HCT116 (cell line): ENCODE measurements at regions not wholly inside any gene's neighbourhood (a gene's known extent, or its start where the extent isn't known, plus 50 kb on each side); places are given as distances from the start of the nearest gene placed in this dataset.

Experiments
- ATAC-seq: fragments of 200-7000 bp; cut with Tn5 transposase; 2 replicates; pipeline ENCODE4 v1.9.1; 2020; ENCODE audit warnings: mild to moderate bottlenecking, moderate library complexity
- BruUV-seq: library from RNA; stranded (reverse); fragments of 400-500 nt; replicated peaks from 2 replicates; lab custom pipeline; 2021; lab: Mats Ljungman, UMichigan
- CTCF ChIA-PET: fragments of 300-600 bp; sonication (Branson Sonifier 250); formaldehyde crosslinking; loops from one replicate; lab custom pipeline; 2021; ENCODE audit warnings: antibody characterized with exemption; lab: Charles Lee
- POLR2A ChIA-PET: fragments of 300-600, 350-600 bp; sonication (Branson Sonifier 250); formaldehyde crosslinking; loops from one replicate; lab custom pipeline; 2021; ENCODE audit warnings: antibody characterized with exemption; lab: Charles Lee
- RAD21 ChIA-PET, 2 experiments: fragments of 300-600 bp; sonication (Branson Sonifier 250); formaldehyde crosslinking; loops; one replicate each; lab custom pipeline; 2023; ENCODE audit warnings: low total read pairs in 2 of 2; ENCODE audit not compliant: uncharacterized antibody in 2 of 2, unreplicated experiment in 2 of 2, low non-redundant PET in 1 of 2; lab: Charles Lee
- DNase-seq: peaks from one replicate; pipeline ENCODE4 v3.0.0-alpha.2; 2010; ENCODE audit warnings: low read depth, low spot score
- H2AFZ ChIP-seq: fragments of 200-600 bp; shearing (Covaris generic), sonication (generic); 2 replicates; pipeline ENCODE4 v1.6.1; 2017; ENCODE audit warnings: low read depth, mixed run types, mixed read lengths, antibody characterized with exemption, low read length; ENCODE audit not compliant: poor library complexity, severe bottlenecking
- H3K27ac ChIP-seq: 2 replicates; pipeline ENCODE4 v1.5.1; 2012; ENCODE audit warnings: low read depth, low read length
- H3K27me3 ChIP-seq: fragments of 200-600 bp; sonication (generic); 2 replicates; pipeline ENCODE4 v1.6.1; 2016; ENCODE audit warnings: mixed run types, low read length, mixed read lengths; ENCODE audit not compliant: insufficient read depth
- H3K36me3 ChIP-seq, 2 experiments: fragments of 200-500 bp in 1 of 2; fragments of 200-600 bp in 1 of 2; sonication (Bioruptor generic) in 1 of 2; sonication (generic) in 1 of 2; 2 replicates each; pipeline versions ENCODE4 v1.5.1 to v1.6.1; 2014 to 2016; ENCODE audit warnings: low read length in 2 of 2, inconsistent platforms in 1 of 2, mixed read lengths in 1 of 2, mixed run types in 1 of 2; ENCODE audit not compliant: insufficient read depth in 2 of 2, control insufficient read depth in 1 of 2
- H3K4me1 ChIP-seq, 2 experiments: fragments of 200-600 bp in 1 of 2; sonication (generic) in 1 of 2; 2 replicates each; pipeline versions ENCODE4 v1.5.1 to v1.6.1; 2012 to 2017; ENCODE audit warnings: low read length in 2 of 2, inconsistent platforms in 1 of 2, mild to moderate bottlenecking in 1 of 2, mixed read lengths in 1 of 2, mixed run types in 1 of 2, moderate library complexity in 1 of 2; ENCODE audit not compliant: insufficient read depth in 2 of 2, control insufficient read depth in 1 of 2
- H3K4me2 ChIP-seq: fragments of 200-600 bp; sonication (generic); 2 replicates; pipeline ENCODE4 v1.6.1; 2017; ENCODE audit warnings: mixed run types, low read length, mixed read lengths
- H3K4me3 ChIP-seq, 2 experiments: fragments of 200-600 bp in 1 of 2; sonication (generic) in 1 of 2; replicated peaks in 1 of 2; 2 replicates each; pipeline ENCODE4 v1.5.1; 2011 to 2016; ENCODE audit warnings: low read length in 2 of 2, control low read depth in 1 of 2, low read depth in 1 of 2, mild to moderate bottlenecking in 1 of 2, mixed read lengths in 1 of 2, mixed run types in 1 of 2
- H3K79me2 ChIP-seq: fragments of 200-600 bp; sonication (generic); 2 replicates; pipeline ENCODE4 v1.6.1; 2017; ENCODE audit warnings: mild to moderate bottlenecking, mixed run types, low read length, moderate library complexity, mixed read lengths; ENCODE audit not compliant: insufficient read depth
- H3K9ac ChIP-seq: fragments of 200-600 bp; sonication (generic); 2 replicates; pipeline ENCODE4 v1.6.1; 2016; ENCODE audit warnings: low read length, mixed read lengths
- H3K9me2 ChIP-seq: fragments of 200-600 bp; sonication (generic), shearing (Covaris generic); 2 replicates; pipeline ENCODE4 v1.6.1; 2017; ENCODE audit warnings: mixed run types, mild to moderate bottlenecking, moderate library complexity; ENCODE audit not compliant: insufficient read depth
- H3K9me3 ChIP-seq, 2 experiments: fragments of 200-500 bp in 1 of 2; fragments of 200-600 bp in 1 of 2; sonication (Bioruptor generic) in 1 of 2; sonication (generic) in 1 of 2; 2 replicates each; pipeline ENCODE4 v1.6.1; 2014 to 2017; ENCODE audit warnings: low read length in 2 of 2, mixed read lengths in 2 of 2, inconsistent platforms in 1 of 2, low read depth in 1 of 2, mild to moderate bottlenecking in 1 of 2, mixed run types in 1 of 2, moderate library complexity in 1 of 2; ENCODE audit not compliant: control insufficient read depth in 1 of 2, insufficient read depth in 1 of 2
- H4K20me1 ChIP-seq: fragments of 200-600 bp; sonication (generic), shearing (Covaris generic); 2 replicates; pipeline ENCODE4 v1.6.1; 2017; ENCODE audit warnings: mixed run types, mild to moderate bottlenecking, moderate library complexity; ENCODE audit not compliant: insufficient read depth
- ATF3 ChIP-seq: IDR thresholded peaks from 2 replicates; pipeline ENCODE4 v1.6.1; 2012
- CBX3 ChIP-seq: IDR thresholded peaks from 2 replicates; pipeline ENCODE4 v1.6.1; 2012; ENCODE audit warnings: low read depth
- ELF1 ChIP-seq: IDR thresholded peaks from 2 replicates; pipeline ENCODE4 v1.6.1; 2012; ENCODE audit warnings: low read depth, borderline replicate concordance
- EZH2phosphoT487 ChIP-seq: fragments of 200-600 bp; IDR thresholded peaks from 2 replicates; pipeline ENCODE4 v1.6.1; 2018; ENCODE audit warnings: antibody characterized with exemption, borderline replicate concordance
- JUND ChIP-seq: IDR thresholded peaks from 2 replicates; pipeline ENCODE4 v1.6.1; 2012
- POLR2A ChIP-seq: IDR thresholded peaks from 2 replicates; pipeline ENCODE4 v1.7.0; 2011; ENCODE audit warnings: borderline replicate concordance; ENCODE audit not compliant: insufficient read depth, insufficient read length; ENCODE audit errors: extremely low read depth
- POLR2AphosphoS5 ChIP-seq: IDR thresholded peaks from 2 replicates; pipeline ENCODE4 v1.6.1; 2011; ENCODE audit warnings: mild to moderate bottlenecking, low read depth, low read length, moderate library complexity
- ZFX ChIP-seq: fragments of 450-650 bp; IDR thresholded peaks from 2 replicates; pipeline ENCODE4 v1.6.1; 2017
- ZNF274 ChIP-seq: fragments of 200-500 bp; sonication (Bioruptor generic); IDR thresholded peaks from 2 replicates; pipeline ENCODE4 v1.6.1; 2014; ENCODE audit warnings: mild to moderate bottlenecking, low read depth, low read length, inconsistent platforms
- intact Hi-C: fragments of 100-400 bp; cut with micrococcal nuclease; formaldehyde crosslinking; loops from 2 replicates; pipeline ENCODE4 v1.10.0; 2022
- TF ChIP-seq, protein P1 (sequence below): IDR thresholded peaks from 2 replicates; pipeline ENCODE4 v1.6.1; 2012
- TF ChIP-seq, protein P2 (sequence below), 3 experiments: fragments of 200-600 bp in 1 of 3; sonication (generic) in 1 of 3; IDR thresholded peaks in 2 of 3; conservative IDR thresholded peaks in 1 of 3; 2 replicates each; pipeline ENCODE4 v1.5.1; 2012 to 2017; ENCODE audit warnings: low read depth in 2 of 3, low read length in 2 of 3, antibody characterized with exemption in 1 of 3, borderline replicate concordance in 1 of 3, control low read depth in 1 of 3, mild to moderate bottlenecking in 1 of 3, mixed read lengths in 1 of 3, mixed run types in 1 of 3, moderate library complexity in 1 of 3; ENCODE audit not compliant: insufficient read depth in 1 of 3
- TF ChIP-seq, protein P3 (sequence below): IDR thresholded peaks from 2 replicates; pipeline ENCODE4 v1.6.1; 2011; ENCODE audit warnings: mild to moderate bottlenecking, low read length, moderate library complexity; ENCODE audit not compliant: insufficient replicate concordance; ENCODE audit errors: extremely low read depth

- BruUV-seq, result no TSS peak
- RAD21 ChIA-PET, result no interaction called here
Observed at GRCh38 chr5:60535951-60536350, 164.0 kb downstream of the DEPDC1B start.

DNA sequence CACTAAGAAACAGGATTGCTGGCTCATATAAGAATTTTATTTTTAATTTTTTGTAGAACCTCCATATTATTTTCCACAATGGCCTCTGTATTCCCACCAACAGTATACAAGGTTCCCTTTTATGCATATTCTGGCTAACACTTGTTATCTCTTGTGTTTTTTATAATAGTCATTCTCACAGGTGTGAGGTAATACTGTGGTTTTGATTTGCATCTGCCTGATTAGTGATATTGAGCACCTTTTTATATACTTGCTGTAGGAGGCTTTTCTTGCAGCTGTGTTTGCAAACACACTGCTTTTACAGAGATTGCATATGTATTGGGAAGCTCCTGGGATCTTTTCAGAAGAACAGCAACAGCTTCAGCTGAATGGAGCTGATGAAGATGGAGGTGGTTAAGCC is 164.8 kb downstream of the DEPDC1B start:
- no TSS peak for BruUV-seq
- ATAC-seq, result no peak
- no peaks in the 10 kb centered on the region for H3K9me3 ChIP-seq
- no peak for DNase-seq
- no peak overlapping the region for H3K9ac ChIP-seq
- no peak overlapping the region for H3K4me2 ChIP-seq
- no peak overlapping the region for H3K27ac ChIP-seq
- no peaks in the 10 kb centered on the region for H3K4me1 ChIP-seq
- intact Hi-C loops, result no loop called here
- RAD21 ChIA-PET, result no interaction called here
- H2AFZ ChIP-seq, result no peak overlapping the region
- no peak overlapping the region for H3K4me3 ChIP-seq
- no peaks in the 10 kb centered on the region for H3K36me3 ChIP-seq
- no peaks in the 10 kb centered on the region for H3K79me2 ChIP-seq
- peaks cover 17% of the 10 kb centered on the region; the same call in 1 of the 2 replicates for H3K27me3 ChIP-seq
- CTCF ChIA-PET, result no interaction called here
- no peaks in the 10 kb centered on the region for H4K20me1 ChIP-seq
- POLR2A ChIA-PET, result no interaction called here
- no peaks in the 10 kb centered on the region for H3K9me2 ChIP-seq
- TF ChIP-seq ZFX (no peak), JUND (no peak), EZH2phosphoT487 (no peak), ELF1 (no peak), POLR2AphosphoS5 (no peak), CBX3 (no peak), POLR2A (no peak)
- TF ChIP-seq, protein P1, sequence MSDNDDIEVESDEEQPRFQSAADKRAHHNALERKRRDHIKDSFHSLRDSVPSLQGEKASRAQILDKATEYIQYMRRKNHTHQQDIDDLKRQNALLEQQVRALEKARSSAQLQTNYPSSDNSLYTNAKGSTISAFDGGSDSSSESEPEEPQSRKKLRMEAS, result no peak
- TF ChIP-seq, protein P2, sequence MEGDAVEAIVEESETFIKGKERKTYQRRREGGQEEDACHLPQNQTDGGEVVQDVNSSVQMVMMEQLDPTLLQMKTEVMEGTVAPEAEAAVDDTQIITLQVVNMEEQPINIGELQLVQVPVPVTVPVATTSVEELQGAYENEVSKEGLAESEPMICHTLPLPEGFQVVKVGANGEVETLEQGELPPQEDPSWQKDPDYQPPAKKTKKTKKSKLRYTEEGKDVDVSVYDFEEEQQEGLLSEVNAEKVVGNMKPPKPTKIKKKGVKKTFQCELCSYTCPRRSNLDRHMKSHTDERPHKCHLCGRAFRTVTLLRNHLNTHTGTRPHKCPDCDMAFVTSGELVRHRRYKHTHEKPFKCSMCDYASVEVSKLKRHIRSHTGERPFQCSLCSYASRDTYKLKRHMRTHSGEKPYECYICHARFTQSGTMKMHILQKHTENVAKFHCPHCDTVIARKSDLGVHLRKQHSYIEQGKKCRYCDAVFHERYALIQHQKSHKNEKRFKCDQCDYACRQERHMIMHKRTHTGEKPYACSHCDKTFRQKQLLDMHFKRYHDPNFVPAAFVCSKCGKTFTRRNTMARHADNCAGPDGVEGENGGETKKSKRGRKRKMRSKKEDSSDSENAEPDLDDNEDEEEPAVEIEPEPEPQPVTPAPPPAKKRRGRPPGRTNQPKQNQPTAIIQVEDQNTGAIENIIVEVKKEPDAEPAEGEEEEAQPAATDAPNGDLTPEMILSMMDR (IDR thresholded peaks at IDR 0.05 in 2 of 3, conservative IDR thresholded peaks at IDR 0.05 in 1 of 3; ENCODE audit: borderline replicate concordance in 1 of 3, insufficient read depth in 1 of 3, low read depth in 2 of 3, low read length in 2 of 3), result no peak
- TF ChIP-seq, protein P3, sequence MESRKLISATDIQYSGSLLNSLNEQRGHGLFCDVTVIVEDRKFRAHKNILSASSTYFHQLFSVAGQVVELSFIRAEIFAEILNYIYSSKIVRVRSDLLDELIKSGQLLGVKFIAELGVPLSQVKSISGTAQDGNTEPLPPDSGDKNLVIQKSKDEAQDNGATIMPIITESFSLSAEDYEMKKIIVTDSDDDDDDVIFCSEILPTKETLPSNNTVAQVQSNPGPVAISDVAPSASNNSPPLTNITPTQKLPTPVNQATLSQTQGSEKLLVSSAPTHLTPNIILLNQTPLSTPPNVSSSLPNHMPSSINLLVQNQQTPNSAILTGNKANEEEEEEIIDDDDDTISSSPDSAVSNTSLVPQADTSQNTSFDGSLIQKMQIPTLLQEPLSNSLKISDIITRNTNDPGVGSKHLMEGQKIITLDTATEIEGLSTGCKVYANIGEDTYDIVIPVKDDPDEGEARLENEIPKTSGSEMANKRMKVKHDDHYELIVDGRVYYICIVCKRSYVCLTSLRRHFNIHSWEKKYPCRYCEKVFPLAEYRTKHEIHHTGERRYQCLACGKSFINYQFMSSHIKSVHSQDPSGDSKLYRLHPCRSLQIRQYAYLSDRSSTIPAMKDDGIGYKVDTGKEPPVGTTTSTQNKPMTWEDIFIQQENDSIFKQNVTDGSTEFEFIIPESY, result no peak

More at GRCh38 chr5:60535951-60536350, 164.0 kb downstream of the DEPDC1B start:
- ChIA-PET CTCF (no interaction called here), POLR2A (no interaction called here)
- no peaks in the 10 kb centered on the region for H3K36me3 ChIP-seq
- H3K4me3 ChIP-seq, result no peak overlapping the region
- intact Hi-C loops, result no loop called here
- H4K20me1 ChIP-seq, result no peaks in the 10 kb centered on the region
- H2AFZ ChIP-seq, result no peak overlapping the region
- no peak overlapping the region for H3K27ac ChIP-seq
- peaks cover 17% of the 10 kb centered on the region; the same call in 1 of the 2 replicates for H3K27me3 ChIP-seq
- H3K4me1 ChIP-seq, result no peaks in the 10 kb centered on the region
- no peaks in the 10 kb centered on the region for H3K79me2 ChIP-seq
- H3K9ac ChIP-seq, result no peak overlapping the region
- H3K9me3 ChIP-seq, result no peaks in the 10 kb centered on the region
- TF ChIP-seq ZNF274 (no peak), CBX3 (no peak), POLR2AphosphoS5 (no peak), ATF3 (no peak)
- TF ChIP-seq, protein P3, result no peak
- no peaks in the 10 kb centered on the region for H3K9me2 ChIP-seq
- no peak overlapping the region for H3K4me2 ChIP-seq
- no peak for ATAC-seq
- DNase-seq, result no peak
